ENCODE measurements at regions not wholly inside any gene's neighbourhood (a gene's known extent, or its start where the extent isn't known, plus 50 kb on each side); places are given as distances from the start of the nearest gene placed in this dataset.

DNA sequence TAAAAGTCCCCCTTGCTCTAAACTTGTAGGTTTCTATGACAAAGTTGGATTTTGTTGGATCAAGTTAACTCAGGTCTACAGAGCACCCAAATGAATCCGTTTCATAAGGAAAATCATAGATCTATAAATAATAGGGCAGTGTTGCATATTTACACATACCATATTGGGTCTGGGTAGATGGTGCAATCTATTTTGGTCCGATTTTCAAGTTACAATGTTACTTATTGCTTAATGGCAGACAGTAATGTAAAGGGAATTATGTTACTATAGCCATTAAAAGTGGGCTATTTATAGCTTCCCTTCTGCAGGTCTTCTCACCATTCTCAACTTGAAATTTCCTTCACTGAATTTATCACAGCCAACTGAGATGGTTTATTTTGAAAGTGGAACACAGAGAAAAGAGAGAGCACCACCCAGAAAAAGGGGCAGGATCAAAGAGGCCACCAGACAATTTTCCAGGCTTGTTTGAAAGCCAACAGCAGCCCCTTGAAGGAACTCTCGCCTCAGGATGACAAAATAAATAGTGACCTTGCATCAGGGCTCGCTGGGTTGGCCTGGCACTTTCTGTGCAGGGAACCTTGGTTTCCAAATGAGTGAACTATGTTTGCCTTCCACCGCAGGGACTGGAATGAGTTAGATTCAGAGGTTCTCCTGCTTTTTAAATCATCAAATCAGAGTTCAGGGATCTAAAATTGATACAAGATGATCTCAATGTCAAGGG is 260.2 kb upstream of the HES1 start:
- Mint-ChIP-seq H3K27ac (ENCODE audit: unreplicated experiment) (no peak overlapping the region), H3K4me3 (ENCODE audit: unreplicated experiment) (no peak overlapping the region), H3K36me3 (ENCODE audit: low read depth, unreplicated experiment) (no peaks in the 10 kb centered on the region), H3K4me1 (ENCODE audit: unreplicated experiment) (peaks cover 22% of the 10 kb centered on the region), H3K27me3 (ENCODE audit: unreplicated experiment) (peaks cover 9% of the 10 kb centered on the region), H3K9me3 (ENCODE audit: unreplicated experiment) (no peaks in the 10 kb centered on the region)
- TF ChIP-seq, protein P1, sequence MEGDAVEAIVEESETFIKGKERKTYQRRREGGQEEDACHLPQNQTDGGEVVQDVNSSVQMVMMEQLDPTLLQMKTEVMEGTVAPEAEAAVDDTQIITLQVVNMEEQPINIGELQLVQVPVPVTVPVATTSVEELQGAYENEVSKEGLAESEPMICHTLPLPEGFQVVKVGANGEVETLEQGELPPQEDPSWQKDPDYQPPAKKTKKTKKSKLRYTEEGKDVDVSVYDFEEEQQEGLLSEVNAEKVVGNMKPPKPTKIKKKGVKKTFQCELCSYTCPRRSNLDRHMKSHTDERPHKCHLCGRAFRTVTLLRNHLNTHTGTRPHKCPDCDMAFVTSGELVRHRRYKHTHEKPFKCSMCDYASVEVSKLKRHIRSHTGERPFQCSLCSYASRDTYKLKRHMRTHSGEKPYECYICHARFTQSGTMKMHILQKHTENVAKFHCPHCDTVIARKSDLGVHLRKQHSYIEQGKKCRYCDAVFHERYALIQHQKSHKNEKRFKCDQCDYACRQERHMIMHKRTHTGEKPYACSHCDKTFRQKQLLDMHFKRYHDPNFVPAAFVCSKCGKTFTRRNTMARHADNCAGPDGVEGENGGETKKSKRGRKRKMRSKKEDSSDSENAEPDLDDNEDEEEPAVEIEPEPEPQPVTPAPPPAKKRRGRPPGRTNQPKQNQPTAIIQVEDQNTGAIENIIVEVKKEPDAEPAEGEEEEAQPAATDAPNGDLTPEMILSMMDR (IDR thresholded peaks at IDR 0.05; ENCODE audit: unreplicated experiment) = no peak
- no peak for DNase-seq (ENCODE audit: low spot score)

DNA sequence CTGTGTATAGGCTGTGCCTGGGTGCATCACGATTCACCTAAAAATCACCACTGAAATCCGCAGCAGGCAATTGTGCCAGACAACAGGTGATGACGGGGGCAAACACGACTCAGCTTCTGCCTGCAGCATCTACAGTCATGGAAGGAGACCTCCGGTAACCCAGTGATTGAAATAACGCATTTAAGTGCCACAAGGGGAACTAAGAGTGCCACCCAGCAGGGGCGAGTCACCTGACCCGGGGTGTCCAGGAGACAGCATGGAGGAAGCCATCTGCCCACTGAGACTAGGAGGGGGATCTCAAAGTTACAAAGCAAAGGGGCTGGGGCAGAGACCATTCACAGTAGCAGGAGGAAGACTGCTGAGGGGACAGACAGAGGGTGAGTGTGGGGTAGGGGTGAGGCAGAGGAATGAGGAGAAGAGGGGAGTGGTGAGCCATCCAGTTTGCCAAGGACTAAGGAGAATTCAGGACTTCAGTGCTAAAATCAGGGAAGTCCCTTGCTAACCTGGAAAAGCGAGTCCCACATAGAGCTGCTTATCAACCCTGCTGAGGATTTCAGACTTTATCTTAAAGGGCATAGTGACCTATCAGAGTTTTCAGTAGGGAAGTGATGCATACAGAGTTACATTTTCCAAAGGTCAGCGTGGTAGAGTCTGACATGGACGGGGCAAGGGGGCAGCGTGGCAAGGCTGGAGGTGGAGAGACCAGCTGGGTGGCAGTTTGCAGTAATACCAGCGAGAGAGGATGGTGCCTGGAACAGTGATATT is 256.7 kb upstream of the HES1 start:
- Mint-ChIP-seq H3K36me3 (ENCODE audit: low read depth, unreplicated experiment) (no peaks in the 10 kb centered on the region), H3K4me1 (ENCODE audit: unreplicated experiment) (peaks cover 29% of the 10 kb centered on the region), H3K27ac (ENCODE audit: unreplicated experiment) (no peak overlapping the region), H3K4me3 (ENCODE audit: unreplicated experiment) (peak overlapping the region; percentile 34), H3K27me3 (ENCODE audit: unreplicated experiment) (peaks cover 13% of the 10 kb centered on the region), H3K9me3 (ENCODE audit: unreplicated experiment) (no peaks in the 10 kb centered on the region)
- no peak for DNase-seq (ENCODE audit: low spot score)
- TF ChIP-seq, protein P1 (IDR thresholded peaks at IDR 0.05; ENCODE audit: unreplicated experiment) = no peak

DNA sequence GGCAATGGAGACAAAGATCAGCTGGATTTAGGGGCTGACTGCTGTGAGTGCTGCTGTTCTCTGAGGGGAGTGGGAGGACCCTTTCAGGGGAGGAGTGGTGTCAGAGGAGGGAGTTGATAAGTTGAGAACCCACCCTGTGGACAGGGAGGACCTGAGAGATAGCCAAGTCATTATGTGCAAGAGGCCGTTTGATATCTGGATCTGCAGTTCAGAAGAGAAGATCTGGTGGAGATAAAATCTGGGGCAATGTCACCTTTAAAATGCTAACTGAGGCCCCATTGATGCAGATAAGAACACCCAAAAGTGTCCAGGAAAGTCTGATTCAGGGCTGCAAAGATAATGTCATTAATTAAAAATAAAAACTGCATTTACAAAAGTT is 256.1 kb upstream of the HES1 start:
- no peak for DNase-seq (ENCODE audit: low spot score)
- H3K4me1 Mint-ChIP-seq (ENCODE audit: unreplicated experiment) = peaks cover 24% of the 10 kb centered on the region
- H3K27me3 Mint-ChIP-seq (ENCODE audit: unreplicated experiment) = peaks cover 13% of the 10 kb centered on the region
- H3K9me3 Mint-ChIP-seq (ENCODE audit: unreplicated experiment) = no peaks in the 10 kb centered on the region
- no peak overlapping the region for H3K4me3 Mint-ChIP-seq (ENCODE audit: unreplicated experiment)
- TF ChIP-seq, protein P1 (IDR thresholded peaks at IDR 0.05; ENCODE audit: unreplicated experiment) = no peak
- H3K27ac Mint-ChIP-seq (ENCODE audit: unreplicated experiment) = no peak overlapping the region
- H3K36me3 Mint-ChIP-seq (ENCODE audit: low read depth, unreplicated experiment) = no peaks in the 10 kb centered on the region

DNA sequence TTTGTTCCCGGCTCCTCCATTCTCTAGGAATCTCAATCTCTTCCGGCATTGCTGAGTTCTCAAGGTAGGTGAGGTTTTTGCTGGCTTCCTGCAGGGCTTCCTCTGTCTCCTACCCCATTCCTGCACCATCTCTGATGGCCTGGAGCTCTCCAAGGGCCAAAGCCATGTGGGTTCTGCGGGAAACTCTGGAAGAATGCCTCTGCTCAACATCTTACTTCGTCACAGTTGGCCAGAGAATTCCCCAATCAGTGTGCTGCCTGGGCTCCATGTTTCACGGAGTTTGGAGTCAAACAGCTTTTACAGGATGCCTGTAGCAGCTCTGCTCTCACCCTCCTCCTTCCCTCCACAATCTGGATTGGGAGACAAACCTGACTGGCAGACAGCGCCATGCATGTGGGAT is 253.9 kb upstream of the HES1 start:
- TF ChIP-seq, protein P1 (IDR thresholded peaks at IDR 0.05; ENCODE audit: unreplicated experiment) = no peak
- Mint-ChIP-seq H3K27me3 (ENCODE audit: unreplicated experiment) (peaks cover 10% of the 10 kb centered on the region), H3K4me1 (ENCODE audit: unreplicated experiment) (peaks cover 19% of the 10 kb centered on the region)

DNA sequence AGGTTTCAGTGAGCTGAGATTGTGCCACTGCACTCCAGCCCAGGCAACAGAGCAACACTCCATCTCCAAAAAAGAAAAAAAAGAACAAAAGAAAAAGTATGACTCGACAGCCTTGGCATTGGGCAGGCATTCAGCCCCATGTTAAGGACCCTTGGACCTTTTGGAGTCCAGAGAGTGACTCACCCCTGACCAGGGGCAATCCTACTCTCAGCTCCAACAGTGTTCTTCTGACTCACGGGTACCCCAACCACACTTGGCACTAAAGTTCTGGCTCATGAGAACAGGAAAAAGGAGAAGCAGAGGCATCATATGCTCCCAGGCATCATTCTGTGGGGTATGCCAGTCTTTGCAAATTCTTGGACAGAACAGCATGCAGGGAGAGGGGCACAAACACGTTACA is 252.4 kb upstream of the HES1 start:
- Mint-ChIP-seq H3K36me3 (ENCODE audit: low read depth, unreplicated experiment) (no peaks in the 10 kb centered on the region), H3K4me1 (ENCODE audit: unreplicated experiment) (peaks cover 19% of the 10 kb centered on the region), H3K27me3 (ENCODE audit: unreplicated experiment) (peaks cover 10% of the 10 kb centered on the region), H3K9me3 (ENCODE audit: unreplicated experiment) (no peaks in the 10 kb centered on the region), H3K4me3 (ENCODE audit: unreplicated experiment) (no peak overlapping the region), H3K27ac (ENCODE audit: unreplicated experiment) (no peak overlapping the region)
- TF ChIP-seq, protein P1 (IDR thresholded peaks at IDR 0.05; ENCODE audit: unreplicated experiment) = no peak
- no peak for DNase-seq (ENCODE audit: low spot score)

More for the DNA sequence above, 253.9 kb upstream of the HES1 start:
- DNase-seq (ENCODE audit: low spot score) = no peak
- no peak overlapping the region for H3K4me3 Mint-ChIP-seq (ENCODE audit: unreplicated experiment)
- H3K27ac Mint-ChIP-seq (ENCODE audit: unreplicated experiment) = no peak overlapping the region
- H3K9me3 Mint-ChIP-seq (ENCODE audit: unreplicated experiment) = no peaks in the 10 kb centered on the region
- H3K36me3 Mint-ChIP-seq (ENCODE audit: low read depth, unreplicated experiment) = no peaks in the 10 kb centered on the region

Measured in endothelial cell (in vitro differentiated cells).